ENCODE measurements at regions not wholly inside any gene's neighbourhood (a gene's known extent, or its start where the extent isn't known, plus 50 kb on each side); places are given as distances from the start of the nearest gene placed in this dataset.

DNA sequence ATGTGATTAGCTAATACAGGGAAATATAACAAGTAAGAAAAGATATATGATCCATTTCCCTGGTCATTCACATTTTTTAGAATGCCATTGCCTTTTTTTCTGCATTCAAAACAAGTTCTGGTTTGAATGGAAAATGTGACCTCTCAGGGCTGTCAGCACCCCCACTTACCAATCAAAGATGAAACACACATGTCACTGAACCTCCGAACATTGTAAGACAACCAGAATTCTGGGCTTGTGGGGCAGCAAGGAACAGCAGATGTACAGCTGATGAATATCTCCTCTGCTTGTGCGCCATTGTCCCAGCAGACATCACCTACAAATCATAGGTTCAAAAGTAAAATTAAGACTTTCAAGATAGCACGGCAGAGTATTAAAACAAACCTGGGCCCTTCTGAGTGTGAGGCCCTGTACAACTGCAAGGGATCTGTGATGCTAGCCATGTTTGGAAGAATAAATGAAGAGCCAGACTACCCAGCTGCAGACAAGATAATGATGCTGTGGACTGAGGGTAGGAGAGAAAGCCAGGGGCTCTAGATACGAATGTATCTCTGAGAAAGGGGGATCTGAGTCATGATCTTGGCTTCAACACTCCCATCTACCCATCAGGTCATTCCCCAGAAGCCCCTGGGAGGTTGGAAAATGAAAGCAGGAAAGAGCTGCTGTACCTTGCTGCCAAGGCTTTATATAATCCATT lies 108.7 kb upstream of the SERTAD2 start:
- TF ChIP-seq, protein P1, sequence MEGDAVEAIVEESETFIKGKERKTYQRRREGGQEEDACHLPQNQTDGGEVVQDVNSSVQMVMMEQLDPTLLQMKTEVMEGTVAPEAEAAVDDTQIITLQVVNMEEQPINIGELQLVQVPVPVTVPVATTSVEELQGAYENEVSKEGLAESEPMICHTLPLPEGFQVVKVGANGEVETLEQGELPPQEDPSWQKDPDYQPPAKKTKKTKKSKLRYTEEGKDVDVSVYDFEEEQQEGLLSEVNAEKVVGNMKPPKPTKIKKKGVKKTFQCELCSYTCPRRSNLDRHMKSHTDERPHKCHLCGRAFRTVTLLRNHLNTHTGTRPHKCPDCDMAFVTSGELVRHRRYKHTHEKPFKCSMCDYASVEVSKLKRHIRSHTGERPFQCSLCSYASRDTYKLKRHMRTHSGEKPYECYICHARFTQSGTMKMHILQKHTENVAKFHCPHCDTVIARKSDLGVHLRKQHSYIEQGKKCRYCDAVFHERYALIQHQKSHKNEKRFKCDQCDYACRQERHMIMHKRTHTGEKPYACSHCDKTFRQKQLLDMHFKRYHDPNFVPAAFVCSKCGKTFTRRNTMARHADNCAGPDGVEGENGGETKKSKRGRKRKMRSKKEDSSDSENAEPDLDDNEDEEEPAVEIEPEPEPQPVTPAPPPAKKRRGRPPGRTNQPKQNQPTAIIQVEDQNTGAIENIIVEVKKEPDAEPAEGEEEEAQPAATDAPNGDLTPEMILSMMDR (CRISPR knock-in tag; IDR thresholded peaks at IDR 0.05): no peak
- TF ChIP-seq ZBTB7A (CRISPR knock-in tag; IDR thresholded peaks at IDR 0.05): no peak
- TF ChIP-seq, protein P2, sequence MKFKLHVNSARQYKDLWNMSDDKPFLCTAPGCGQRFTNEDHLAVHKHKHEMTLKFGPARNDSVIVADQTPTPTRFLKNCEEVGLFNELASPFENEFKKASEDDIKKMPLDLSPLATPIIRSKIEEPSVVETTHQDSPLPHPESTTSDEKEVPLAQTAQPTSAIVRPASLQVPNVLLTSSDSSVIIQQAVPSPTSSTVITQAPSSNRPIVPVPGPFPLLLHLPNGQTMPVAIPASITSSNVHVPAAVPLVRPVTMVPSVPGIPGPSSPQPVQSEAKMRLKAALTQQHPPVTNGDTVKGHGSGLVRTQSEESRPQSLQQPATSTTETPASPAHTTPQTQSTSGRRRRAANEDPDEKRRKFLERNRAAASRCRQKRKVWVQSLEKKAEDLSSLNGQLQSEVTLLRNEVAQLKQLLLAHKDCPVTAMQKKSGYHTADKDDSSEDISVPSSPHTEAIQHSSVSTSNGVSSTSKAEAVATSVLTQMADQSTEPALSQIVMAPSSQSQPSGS (CRISPR knock-in tag; IDR thresholded peaks at IDR 0.05): no peak
- TF ChIP-seq TAF1 (CRISPR knock-in tag; IDR thresholded peaks at IDR 0.05): no peak
- TF ChIP-seq, protein P3, sequence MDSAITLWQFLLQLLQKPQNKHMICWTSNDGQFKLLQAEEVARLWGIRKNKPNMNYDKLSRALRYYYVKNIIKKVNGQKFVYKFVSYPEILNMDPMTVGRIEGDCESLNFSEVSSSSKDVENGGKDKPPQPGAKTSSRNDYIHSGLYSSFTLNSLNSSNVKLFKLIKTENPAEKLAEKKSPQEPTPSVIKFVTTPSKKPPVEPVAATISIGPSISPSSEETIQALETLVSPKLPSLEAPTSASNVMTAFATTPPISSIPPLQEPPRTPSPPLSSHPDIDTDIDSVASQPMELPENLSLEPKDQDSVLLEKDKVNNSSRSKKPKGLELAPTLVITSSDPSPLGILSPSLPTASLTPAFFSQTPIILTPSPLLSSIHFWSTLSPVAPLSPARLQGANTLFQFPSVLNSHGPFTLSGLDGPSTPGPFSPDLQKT (CRISPR knock-in tag; IDR thresholded peaks at IDR 0.05; ENCODE audit: borderline replicate concordance): no peak
- no peak for TF ChIP-seq ZNF614 (CRISPR knock-in tag; IDR thresholded peaks at IDR 0.05; ENCODE audit: borderline replicate concordance)
- TF ChIP-seq MAFK (conservative IDR thresholded peaks at IDR 0.05 in 1 of 2, IDR thresholded peaks at IDR 0.05 in 1 of 2; ENCODE audit: low read length in 2 of 2): no peak
- TF ChIP-seq, protein P4, sequence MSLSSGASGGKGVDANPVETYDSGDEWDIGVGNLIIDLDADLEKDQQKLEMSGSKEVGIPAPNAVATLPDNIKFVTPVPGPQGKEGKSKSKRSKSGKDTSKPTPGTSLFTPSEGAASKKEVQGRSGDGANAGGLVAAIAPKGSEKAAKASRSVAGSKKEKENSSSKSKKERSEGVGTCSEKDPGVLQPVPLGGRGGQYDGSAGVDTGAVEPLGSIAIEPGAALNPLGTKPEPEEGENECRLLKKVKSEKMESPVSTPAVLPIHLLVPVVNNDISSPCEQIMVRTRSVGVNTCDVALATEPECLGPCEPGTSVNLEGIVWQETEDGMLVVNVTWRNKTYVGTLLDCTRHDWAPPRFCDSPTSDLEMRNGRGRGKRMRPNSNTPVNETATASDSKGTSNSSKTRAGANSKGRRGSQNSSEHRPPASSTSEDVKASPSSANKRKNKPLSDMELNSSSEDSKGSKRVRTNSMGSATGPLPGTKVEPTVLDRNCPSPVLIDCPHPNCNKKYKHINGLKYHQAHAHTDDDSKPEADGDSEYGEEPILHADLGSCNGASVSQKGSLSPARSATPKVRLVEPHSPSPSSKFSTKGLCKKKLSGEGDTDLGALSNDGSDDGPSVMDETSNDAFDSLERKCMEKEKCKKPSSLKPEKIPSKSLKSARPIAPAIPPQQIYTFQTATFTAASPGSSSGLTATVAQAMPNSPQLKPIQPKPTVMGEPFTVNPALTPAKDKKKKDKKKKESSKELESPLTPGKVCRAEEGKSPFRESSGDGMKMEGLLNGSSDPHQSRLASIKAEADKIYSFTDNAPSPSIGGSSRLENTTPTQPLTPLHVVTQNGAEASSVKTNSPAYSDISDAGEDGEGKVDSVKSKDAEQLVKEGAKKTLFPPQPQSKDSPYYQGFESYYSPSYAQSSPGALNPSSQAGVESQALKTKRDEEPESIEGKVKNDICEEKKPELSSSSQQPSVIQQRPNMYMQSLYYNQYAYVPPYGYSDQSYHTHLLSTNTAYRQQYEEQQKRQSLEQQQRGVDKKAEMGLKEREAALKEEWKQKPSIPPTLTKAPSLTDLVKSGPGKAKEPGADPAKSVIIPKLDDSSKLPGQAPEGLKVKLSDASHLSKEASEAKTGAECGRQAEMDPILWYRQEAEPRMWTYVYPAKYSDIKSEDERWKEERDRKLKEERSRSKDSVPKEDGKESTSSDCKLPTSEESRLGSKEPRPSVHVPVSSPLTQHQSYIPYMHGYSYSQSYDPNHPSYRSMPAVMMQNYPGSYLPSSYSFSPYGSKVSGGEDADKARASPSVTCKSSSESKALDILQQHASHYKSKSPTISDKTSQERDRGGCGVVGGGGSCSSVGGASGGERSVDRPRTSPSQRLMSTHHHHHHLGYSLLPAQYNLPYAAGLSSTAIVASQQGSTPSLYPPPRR (CRISPR knock-in tag; IDR thresholded peaks at IDR 0.05; ENCODE audit: borderline replicate concordance): no peak
- TF ChIP-seq PHF8 (CRISPR knock-in tag; IDR thresholded peaks at IDR 0.05): no peak
- TF ChIP-seq, protein P5, sequence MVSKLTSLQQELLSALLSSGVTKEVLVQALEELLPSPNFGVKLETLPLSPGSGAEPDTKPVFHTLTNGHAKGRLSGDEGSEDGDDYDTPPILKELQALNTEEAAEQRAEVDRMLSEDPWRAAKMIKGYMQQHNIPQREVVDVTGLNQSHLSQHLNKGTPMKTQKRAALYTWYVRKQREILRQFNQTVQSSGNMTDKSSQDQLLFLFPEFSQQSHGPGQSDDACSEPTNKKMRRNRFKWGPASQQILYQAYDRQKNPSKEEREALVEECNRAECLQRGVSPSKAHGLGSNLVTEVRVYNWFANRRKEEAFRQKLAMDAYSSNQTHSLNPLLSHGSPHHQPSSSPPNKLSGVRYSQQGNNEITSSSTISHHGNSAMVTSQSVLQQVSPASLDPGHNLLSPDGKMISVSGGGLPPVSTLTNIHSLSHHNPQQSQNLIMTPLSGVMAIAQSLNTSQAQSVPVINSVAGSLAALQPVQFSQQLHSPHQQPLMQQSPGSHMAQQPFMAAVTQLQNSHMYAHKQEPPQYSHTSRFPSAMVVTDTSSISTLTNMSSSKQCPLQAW (CRISPR knock-in tag; IDR thresholded peaks at IDR 0.05): no peak
- TF ChIP-seq ZSCAN20 (CRISPR knock-in tag; IDR thresholded peaks at IDR 0.05; ENCODE audit: borderline replicate concordance): no peak

Measured in HepG2 (cell line).